BLaER1 treated with 17β-estradiol and CSF1 and Interleukin-3, amounts not matched to agents 10 nM and 100 nM (cell line): ENCODE measurements at regions not wholly inside any gene's neighbourhood (a gene's known extent, or its start where the extent isn't known, plus 50 kb on each side); places are given as distances from the start of the nearest gene placed in this dataset.

Source experiments
- H3K27ac ChIP-seq, 11 experiments: shearing (Covaris generic); formaldehyde crosslinking; 2 replicates each; pipeline ENCODE4 v1.8.1; 2022
- H3K27me3 ChIP-seq, 11 experiments: shearing (Covaris generic); formaldehyde crosslinking; 2 replicates each; pipeline ENCODE4 v1.8.1; 2022
- H3K36me3 ChIP-seq, 11 experiments: shearing (Covaris generic); formaldehyde crosslinking; 2 replicates each; pipeline ENCODE4 v1.8.1; 2022
- H3K4me1 ChIP-seq, 10 experiments: shearing (Covaris generic); formaldehyde crosslinking; 2 replicates each; pipeline ENCODE4 v1.8.1; 2022
- H3K4me2 ChIP-seq, 11 experiments: shearing (Covaris generic); formaldehyde crosslinking; 2 replicates each; pipeline ENCODE4 v1.8.1; 2022
- H3K4me3 ChIP-seq, 10 experiments: shearing (Covaris generic); formaldehyde crosslinking; 2 replicates each; pipeline ENCODE4 v1.8.1; 2022
- H3K9ac ChIP-seq, 11 experiments: shearing (Covaris generic); formaldehyde crosslinking; 2 replicates each; pipeline ENCODE4 v1.8.1; 2022
- H3K9me3 ChIP-seq, 11 experiments: shearing (Covaris generic); formaldehyde crosslinking; replicated peaks in 1 of 11; 2 replicates each; pipeline ENCODE4 v1.8.1; 2022
- H4K20me1 ChIP-seq, 11 experiments: shearing (Covaris generic); formaldehyde crosslinking; 2 replicates each; pipeline ENCODE4 v1.8.1; 2022
- Cebpa-rat ChIP-seq, 11 experiments: shearing (Covaris generic); IDR thresholded peaks; 2 replicates each; pipeline ENCODE4 v1.8.1; 2022

DNA sequence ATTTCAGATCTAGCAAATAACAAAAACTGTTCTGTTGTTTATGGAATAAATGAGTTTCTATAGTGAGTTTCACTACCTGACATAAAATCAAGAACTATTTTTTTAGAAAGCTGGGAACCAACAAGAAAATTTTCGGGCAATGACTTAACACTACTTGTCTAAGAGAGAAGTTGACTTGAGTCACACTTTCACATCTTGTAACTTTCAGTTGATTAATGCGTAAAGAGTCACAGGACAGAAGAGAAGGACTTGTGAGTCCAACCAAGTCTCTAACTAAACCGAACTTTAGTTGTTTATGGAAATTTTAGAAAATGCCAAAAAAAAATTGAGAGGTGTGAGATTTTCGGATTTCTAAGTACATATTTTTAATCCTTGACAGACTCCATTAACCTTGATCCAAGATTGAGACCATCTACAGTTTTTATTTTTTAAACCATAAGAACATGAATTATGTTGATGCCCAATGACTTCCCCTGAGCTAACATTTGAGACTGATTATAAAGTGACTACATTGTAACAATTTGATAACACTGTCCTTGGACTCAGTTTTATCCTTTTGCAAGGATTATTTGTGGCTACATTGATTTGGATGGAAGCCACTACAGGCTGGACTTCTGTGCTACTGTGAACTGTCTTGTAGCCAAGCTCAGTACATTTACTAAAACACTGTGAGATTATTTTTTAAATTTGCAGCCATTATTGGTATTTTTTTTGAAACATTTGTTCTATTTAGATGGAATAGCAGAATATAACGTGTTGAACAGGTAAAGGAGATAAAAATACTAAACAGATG, 284.0 kb downstream of the PTPRC start:
- H3K4me2 ChIP-seq: peak overlapping the region in 4 of 11 experiments; percentile 36 to 87 (median 66); a peak in 7 of 22 replicates
- no peaks in the 10 kb centered on the region for H3K27me3 ChIP-seq
- peak overlapping the region in 3 of 11 experiments; percentile 28 to 82 (median 75); a peak in 5 of 22 replicates for H3K9ac ChIP-seq
- peak overlapping the region in 7 of 11 experiments; percentile 22 to 96 (median 70); a peak in 13 of 22 replicates for H3K27ac ChIP-seq
- H3K36me3 ChIP-seq: peaks cover 0 to 91% (median 72%) of the 10 kb centered on the region in 11 experiments; a peak in 21 of 22 replicates
- no peak for TF ChIP-seq Cebpa-rat (IDR thresholded peaks at IDR 0.05)
- H3K4me3 ChIP-seq: peak overlapping the region in 2 of 10 experiments; percentile 11 to 21; a peak in 1 of 20 replicates
- peaks cover 0 to 16% (median 0%) of the 10 kb centered on the region in 11 experiments; a peak in 3 of 22 replicates for H4K20me1 ChIP-seq
- peaks cover 0 to 81% (median 46%) of the 10 kb centered on the region in 11 experiments; a peak in 18 of 22 replicates for H3K9me3 ChIP-seq
- peaks cover 0 to 92% (median 22%) of the 10 kb centered on the region in 10 experiments; a peak in 14 of 20 replicates for H3K4me1 ChIP-seq

DNA sequence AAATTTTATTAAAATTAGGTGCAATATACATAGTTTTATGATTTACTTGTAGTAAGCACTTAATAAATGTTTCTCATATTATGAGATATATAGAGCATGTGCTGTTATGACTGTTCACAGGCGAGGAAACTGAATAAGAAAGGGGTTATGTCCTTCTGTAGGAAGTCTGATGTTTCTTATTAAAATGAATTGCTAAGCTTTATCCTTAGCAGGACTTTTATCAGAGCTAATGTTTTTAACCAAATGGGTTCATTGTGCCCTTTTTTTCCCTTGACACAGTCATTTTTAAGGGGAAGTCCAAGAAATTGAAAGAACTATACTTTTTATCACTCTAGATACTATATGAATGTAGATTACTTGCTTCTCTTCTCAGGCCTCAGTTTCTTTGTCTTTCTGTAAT, 285.2 kb downstream of the PTPRC start:
- Histone ChIP-seq H3K4me3 (no peak overlapping the region), H3K9me3 (peaks cover 0 to 69% (median 34%) of the 10 kb centered on the region in 11 experiments; a peak in 17 of 22 replicates), H3K9ac (peak overlapping the region in 2 of 11 experiments; percentile 5 to 82; a peak in 3 of 22 replicates), H3K27me3 (no peaks in the 10 kb centered on the region), H3K4me2 (peak overlapping the region in 4 of 11 experiments; percentile 22 to 87 (median 60); a peak in 6 of 22 replicates), H4K20me1 (peaks cover 0 to 7% (median 0%) of the 10 kb centered on the region in 11 experiments; a peak in 1 of 22 replicates), H3K27ac (peak overlapping the region in 3 of 11 experiments; percentile 73 to 96 (median 94); a peak in 6 of 22 replicates), H3K36me3 (peaks cover 0 to 79% (median 60%) of the 10 kb centered on the region in 11 experiments; a peak in 19 of 22 replicates), H3K4me1 (peaks cover 3 to 83% (median 24%) of the 10 kb centered on the region in 10 experiments)
- no peak for TF ChIP-seq Cebpa-rat (IDR thresholded peaks at IDR 0.05)

DNA sequence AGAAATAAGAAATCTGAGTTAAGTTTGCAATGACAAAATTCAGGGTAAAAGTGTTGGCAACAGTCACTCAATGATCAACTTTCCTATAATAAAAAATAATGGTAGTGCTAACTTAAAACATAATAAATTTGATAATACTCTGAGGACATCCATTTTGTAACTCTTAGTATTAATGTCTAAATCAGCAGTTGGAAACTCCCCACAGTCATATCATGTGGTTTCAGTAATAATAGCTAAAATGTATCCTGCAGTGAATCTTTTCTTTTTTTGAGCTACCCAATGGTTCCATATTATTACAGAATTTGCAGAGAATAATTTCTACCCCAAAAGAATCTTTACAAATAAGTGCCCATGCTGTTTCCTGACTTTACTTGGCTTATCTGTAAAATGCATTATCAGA, 286.7 kb downstream of the PTPRC start:
- peaks cover 0 to 63% (median 44%) of the 10 kb centered on the region in 11 experiments; a peak in 18 of 22 replicates for H3K36me3 ChIP-seq

DNA sequence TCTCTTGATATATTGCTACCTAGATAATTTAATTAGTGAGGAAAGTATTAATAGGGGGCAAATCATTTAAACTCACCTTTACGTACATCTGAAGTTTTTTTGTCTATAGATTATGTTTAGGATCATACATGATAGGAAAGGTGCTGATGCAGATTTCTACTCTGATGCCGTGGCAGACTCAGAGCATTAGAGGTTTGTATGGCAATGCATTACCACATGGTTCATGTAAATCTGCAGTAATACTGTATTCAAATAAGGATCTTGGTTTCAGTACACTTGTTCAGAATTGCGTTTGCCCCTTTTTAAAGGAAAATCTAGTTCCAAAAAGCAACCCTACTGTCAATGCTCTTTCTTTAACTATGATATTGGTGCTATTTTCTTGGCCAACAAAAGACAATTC, 288.3 kb downstream of the PTPRC start:
- H3K4me1 ChIP-seq: peaks cover 9 to 63% (median 33%) of the 10 kb centered on the region in 10 experiments
- H4K20me1 ChIP-seq: peaks cover 0 to 14% (median 0%) of the 10 kb centered on the region in 11 experiments; a peak in 1 of 22 replicates
- H3K27ac ChIP-seq: no peak overlapping the region; a peak in 1 of 22 replicates
- H3K4me2 ChIP-seq: peak overlapping the region in 4 of 11 experiments; percentile 17 to 43 (median 25); a peak in 5 of 22 replicates
- H3K9ac ChIP-seq: no peak overlapping the region
- peaks cover 0 to 49% (median 30%) of the 10 kb centered on the region in 11 experiments; a peak in 14 of 22 replicates for H3K36me3 ChIP-seq
- H3K4me3 ChIP-seq: no peak overlapping the region
- no peak for TF ChIP-seq Cebpa-rat (IDR thresholded peaks at IDR 0.05)
- no peaks in the 10 kb centered on the region for H3K27me3 ChIP-seq
- peaks cover 0 to 41% (median 8%) of the 10 kb centered on the region in 11 experiments; a peak in 12 of 22 replicates for H3K9me3 ChIP-seq

More for the DNA sequence above, 286.7 kb downstream of the PTPRC start:
- no peaks in the 10 kb centered on the region for H3K27me3 ChIP-seq
- peak overlapping the region in 3 of 11 experiments; percentile 4 to 65 (median 56); a peak in 4 of 22 replicates for H3K4me2 ChIP-seq
- H3K4me3 ChIP-seq: no peak overlapping the region
- TF ChIP-seq Cebpa-rat (IDR thresholded peaks at IDR 0.05): no peak
- peaks cover 9 to 72% (median 22%) of the 10 kb centered on the region in 10 experiments for H3K4me1 ChIP-seq
- no peak overlapping the region; a peak in 1 of 22 replicates for H3K9ac ChIP-seq
- H3K27ac ChIP-seq: peak overlapping the region in 2 of 11 experiments; percentile 42 to 51; a peak in 4 of 22 replicates
- H3K9me3 ChIP-seq: peaks cover 0 to 54% (median 20%) of the 10 kb centered on the region in 11 experiments; a peak in 14 of 22 replicates
- peaks cover 0 to 14% (median 0%) of the 10 kb centered on the region in 11 experiments; a peak in 1 of 22 replicates for H4K20me1 ChIP-seq

DNA sequence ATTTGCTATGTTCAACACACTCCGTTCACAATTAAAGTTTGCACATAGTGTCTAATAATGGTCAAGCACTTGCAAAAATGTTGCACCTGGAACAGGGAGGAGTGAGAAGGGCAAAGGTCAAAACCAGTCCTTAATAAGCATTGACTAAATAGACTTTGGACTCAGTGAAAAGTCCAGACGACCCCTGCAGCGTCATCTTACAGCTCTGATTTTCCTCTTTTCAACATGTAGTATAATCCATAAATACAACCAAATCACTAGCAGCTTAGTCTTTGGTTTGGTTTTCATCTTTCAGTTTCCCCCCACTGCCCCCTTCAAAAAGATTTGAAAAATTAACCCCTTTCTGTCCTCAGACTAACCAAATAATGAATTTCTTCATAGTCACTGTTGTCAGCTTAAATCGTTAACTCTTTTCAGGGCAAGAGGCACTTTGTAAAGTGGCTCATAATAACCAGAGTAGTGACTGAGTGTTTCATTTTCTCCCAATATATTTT, 290.3 kb downstream of the PTPRC start:
- Histone ChIP-seq H3K4me2 (peak overlapping the region; percentile 81 to 97 (median 90)), H3K4me1 (peaks cover 7 to 50% (median 31%) of the 10 kb centered on the region in 10 experiments), H3K27ac (peak overlapping the region; percentile 48 to 90 (median 86); a peak in 21 of 22 replicates), H3K9me3 (peaks cover 0 to 23% (median 7%) of the 10 kb centered on the region in 11 experiments; a peak in 8 of 22 replicates), H3K4me3 (peak overlapping the region; percentile 45 to 90 (median 58); a peak in 17 of 20 replicates), H4K20me1 (peaks cover 0 to 14% (median 0%) of the 10 kb centered on the region in 11 experiments; a peak in 1 of 22 replicates), H3K36me3 (peaks cover 0 to 32% (median 18%) of the 10 kb centered on the region in 11 experiments; a peak in 14 of 22 replicates), H3K27me3 (no peaks in the 10 kb centered on the region), H3K9ac (peak overlapping the region; percentile 31 to 81 (median 61); a peak in 18 of 22 replicates)
- no peak for TF ChIP-seq Cebpa-rat (IDR thresholded peaks at IDR 0.05)

DNA sequence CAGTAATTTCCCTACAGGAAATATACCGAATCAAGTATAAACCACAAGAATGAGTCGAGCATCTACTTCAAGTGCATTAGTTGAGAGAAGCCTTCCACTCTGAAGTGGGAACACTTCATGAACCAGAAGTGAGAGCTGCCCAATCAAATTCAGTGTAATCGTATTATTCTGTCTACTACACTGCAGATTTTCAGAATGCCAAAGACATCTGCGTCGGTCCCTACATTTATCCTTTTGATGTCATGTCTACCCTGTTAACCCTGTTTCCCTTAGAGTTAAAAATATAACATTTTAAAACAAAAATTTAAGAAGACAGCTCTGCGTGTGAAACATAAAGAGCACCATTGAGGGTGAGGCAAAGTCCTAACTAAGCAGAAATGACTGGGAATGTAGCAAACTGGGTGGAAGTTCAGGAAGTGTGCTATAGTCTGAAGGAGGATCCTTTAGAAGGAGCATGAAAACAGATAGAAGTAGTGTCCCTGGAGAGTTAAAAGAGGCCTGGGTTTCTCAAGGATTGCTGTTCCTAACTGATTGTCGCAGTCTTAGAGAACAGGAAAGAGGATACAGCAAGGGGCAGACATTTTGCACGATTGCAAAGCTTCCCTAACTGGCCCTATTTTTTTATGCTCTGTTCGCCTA, 291.2 kb downstream of the PTPRC start:
- peak overlapping the region; percentile 45 to 90 (median 60) for H3K4me3 ChIP-seq
- H3K9ac ChIP-seq: peak overlapping the region; percentile 69 to 86 (median 81)
- peaks cover 0 to 14% (median 0%) of the 10 kb centered on the region in 11 experiments; a peak in 1 of 22 replicates for H4K20me1 ChIP-seq

DNA sequence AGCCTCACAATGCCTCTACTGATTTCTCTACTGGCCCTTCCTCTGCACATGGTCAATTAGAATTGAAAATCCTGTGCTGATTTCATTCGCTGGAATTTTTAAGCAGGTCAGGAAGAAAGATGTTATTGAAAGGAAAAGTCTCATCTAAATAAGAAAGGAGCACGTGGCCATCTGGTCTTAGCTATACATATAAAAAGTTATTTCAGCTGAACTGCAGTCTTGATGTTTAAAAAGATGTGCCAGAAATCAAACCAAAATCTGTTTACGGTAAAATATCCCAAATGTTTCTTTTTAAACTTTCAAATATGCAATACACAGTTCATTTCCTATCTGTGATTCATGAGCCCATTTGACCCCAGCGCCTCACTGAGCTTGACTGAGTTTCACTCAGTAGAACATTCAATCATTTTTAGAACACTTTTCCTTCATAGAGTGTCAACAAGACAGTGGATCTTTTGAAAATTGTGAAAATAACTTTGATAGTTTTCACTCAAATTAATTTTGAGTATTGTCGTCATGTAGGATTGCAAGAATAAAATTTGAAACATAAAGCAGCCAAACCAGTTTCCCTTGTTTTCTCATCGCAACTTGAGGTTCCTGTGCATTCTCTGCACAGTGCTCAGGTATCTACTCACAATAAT, 293.6 kb downstream of the PTPRC start:
- peaks cover 7 to 48% (median 18%) of the 10 kb centered on the region in 10 experiments for H3K4me1 ChIP-seq
- H3K9me3 ChIP-seq: no peaks in the 10 kb centered on the region
- peak overlapping the region; percentile 59 to 91 (median 84) for H3K27ac ChIP-seq
- H3K4me3 ChIP-seq: peak overlapping the region; percentile 66 to 90 (median 72)
- H3K4me2 ChIP-seq: peak overlapping the region; percentile 83 to 98 (median 93)
- H3K9ac ChIP-seq: peak overlapping the region; percentile 76 to 92 (median 85)
- no peak for TF ChIP-seq Cebpa-rat (IDR thresholded peaks at IDR 0.05)
- peaks cover 0 to under 1% (median 0%) of the 10 kb centered on the region in 11 experiments; a peak in 2 of 22 replicates for H3K36me3 ChIP-seq
- H4K20me1 ChIP-seq: peaks cover 0 to 17% (median 0%) of the 10 kb centered on the region in 11 experiments; a peak in 2 of 22 replicates
- no peaks in the 10 kb centered on the region for H3K27me3 ChIP-seq

More for the DNA sequence above, 291.2 kb downstream of the PTPRC start:
- H3K9me3 ChIP-seq: peaks cover 0 to 18% (median 5%) of the 10 kb centered on the region in 11 experiments; a peak in 8 of 22 replicates
- H3K4me1 ChIP-seq: peaks cover 7 to 50% (median 27%) of the 10 kb centered on the region in 10 experiments
- H3K27me3 ChIP-seq: no peaks in the 10 kb centered on the region
- TF ChIP-seq Cebpa-rat (IDR thresholded peaks at IDR 0.05): no peak
- H3K4me2 ChIP-seq: peak overlapping the region; percentile 82 to 97 (median 92)
- H3K36me3 ChIP-seq: peaks cover 0 to 24% (median 15%) of the 10 kb centered on the region in 11 experiments; a peak in 14 of 22 replicates
- H3K27ac ChIP-seq: peak overlapping the region; percentile 71 to 90 (median 86)
